ENCODE measurements at regions not wholly inside any gene's neighbourhood (a gene's known extent, or its start where the extent isn't known, plus 50 kb on each side); places are given as distances from the start of the nearest gene placed in this dataset.

- Histone ChIP-seq H3K36me3 (replicated peaks) (no peaks in the 10 kb centered on the region), H3K27me3 (ENCODE audit: low read depth) (no peaks in the 10 kb centered on the region), H3K4me1 (peaks cover 4% of the 10 kb centered on the region; the same call in 1 of the 2 replicates), H3K9me3 (no peaks in the 10 kb centered on the region; the same call in 1 of the 2 replicates), H3K4me3 (no peak overlapping the region)
- in situ Hi-C loops (cut with MboI; ENCODE audit: low sequenced_read_pairs): no loop called here
- DNase-seq (ENCODE audit: low spot score in 2 of 2): no peak
These were observed 339.1 kb downstream of the TSN start for GRCh38 chr2:122094557-122094956.

- Histone ChIP-seq H3K4me1 (peaks cover 4% of the 10 kb centered on the region; the same call in 1 of the 2 replicates), H3K36me3 (replicated peaks) (no peaks in the 10 kb centered on the region), H3K4me3 (no peak overlapping the region), H3K27me3 (ENCODE audit: low read depth) (no peaks in the 10 kb centered on the region), H3K9me3 (no peaks in the 10 kb centered on the region)
- no peak for DNase-seq (ENCODE audit: low spot score in 2 of 2)
- in situ Hi-C loops (cut with MboI; ENCODE audit: low sequenced_read_pairs): no loop called here
These were observed 341.3 kb downstream of the TSN start for GRCh38 chr2:122096761-122097160.

- no peak for DNase-seq (ENCODE audit: low spot score in 2 of 2)
These were observed 342.9 kb downstream of the TSN start for GRCh38 chr2:122098306-122098705.

GRCh38 chr2:122100346-122100745, 344.9 kb downstream of the TSN start:
- no peaks in the 10 kb centered on the region for H3K27me3 ChIP-seq (ENCODE audit: low read depth)
- no peak overlapping the region for H3K4me3 ChIP-seq
- in situ Hi-C loops (cut with MboI; ENCODE audit: low sequenced_read_pairs): no loop called here
- no peaks in the 10 kb centered on the region for H3K36me3 ChIP-seq (replicated peaks)
- DNase-seq (ENCODE audit: low spot score in 2 of 2): no peak
- peaks cover 2% of the 10 kb centered on the region; the same call in 1 of the 2 replicates for H3K9me3 ChIP-seq
- H3K4me1 ChIP-seq: peaks cover 7% of the 10 kb centered on the region

More at GRCh38 chr2:122098306-122098705, 342.9 kb downstream of the TSN start:
- Histone ChIP-seq H3K4me1 (peaks cover 2% of the 10 kb centered on the region; the same call in 1 of the 2 replicates), H3K36me3 (replicated peaks) (no peaks in the 10 kb centered on the region), H3K4me3 (no peak overlapping the region), H3K9me3 (no peaks in the 10 kb centered on the region), H3K27me3 (ENCODE audit: low read depth) (no peaks in the 10 kb centered on the region)
- in situ Hi-C loops (cut with MboI; ENCODE audit: low sequenced_read_pairs): no loop called here

- Histone ChIP-seq H3K9me3 (peaks cover 2% of the 10 kb centered on the region; the same call in 1 of the 2 replicates), H3K4me1 (peaks cover 10% of the 10 kb centered on the region), H3K36me3 (replicated peaks) (no peaks in the 10 kb centered on the region), H3K27me3 (ENCODE audit: low read depth) (no peaks in the 10 kb centered on the region), H3K4me3 (no peak overlapping the region)
- DNase-seq (ENCODE audit: low spot score in 2 of 2): no peak
- in situ Hi-C loops (cut with MboI; ENCODE audit: low sequenced_read_pairs): no loop called here
These were observed 345.3 kb downstream of the TSN start for GRCh38 chr2:122100756-122101155.

GRCh38 chr2:122101319-122101718, 345.9 kb downstream of the TSN start:
- Histone ChIP-seq H3K27me3 (ENCODE audit: low read depth) (no peaks in the 10 kb centered on the region), H3K4me1 (peaks cover 16% of the 10 kb centered on the region), H3K4me3 (no peak overlapping the region), H3K36me3 (replicated peaks) (no peaks in the 10 kb centered on the region), H3K9me3 (peaks cover 2% of the 10 kb centered on the region; the same call in 1 of the 2 replicates)
- DNase-seq (ENCODE audit: low spot score in 2 of 2): no peak
- in situ Hi-C loops (cut with MboI; ENCODE audit: low sequenced_read_pairs): no loop called here

- H3K4me1 ChIP-seq: peaks cover 24% of the 10 kb centered on the region
- in situ Hi-C loops (cut with MboI; ENCODE audit: low sequenced_read_pairs): no loop called here
- H3K4me3 ChIP-seq: no peak overlapping the region
- H3K9me3 ChIP-seq: peaks cover 2% of the 10 kb centered on the region; the same call in 1 of the 2 replicates
- peak; percentile 80 to 97 for DNase-seq (ENCODE audit: low spot score in 2 of 2)
- H3K27me3 ChIP-seq (ENCODE audit: low read depth): no peaks in the 10 kb centered on the region
- no peaks in the 10 kb centered on the region for H3K36me3 ChIP-seq (replicated peaks)
These were observed 349.9 kb downstream of the TSN start for GRCh38 chr2:122105171-122105876.

GRCh38 chr2:122105877-122106206, 350.4 kb downstream of the TSN start:
- no peaks in the 10 kb centered on the region for H3K36me3 ChIP-seq (replicated peaks)
- H3K4me3 ChIP-seq: peak overlapping the region; percentile 3
- H3K27me3 ChIP-seq (ENCODE audit: low read depth): no peaks in the 10 kb centered on the region
- peaks cover 24% of the 10 kb centered on the region for H3K4me1 ChIP-seq
- peak; percentile 61 to 73 for DNase-seq (ENCODE audit: low spot score in 2 of 2)
- in situ Hi-C loops (cut with MboI; ENCODE audit: low sequenced_read_pairs): no loop called here
- peaks cover 2% of the 10 kb centered on the region; the same call in 1 of the 2 replicates for H3K9me3 ChIP-seq

- Histone ChIP-seq H3K36me3 (replicated peaks) (no peaks in the 10 kb centered on the region), H3K4me1 (peaks cover 24% of the 10 kb centered on the region), H3K4me3 (no peak overlapping the region), H3K9me3 (peaks cover 2% of the 10 kb centered on the region; the same call in 1 of the 2 replicates), H3K27me3 (ENCODE audit: low read depth) (no peaks in the 10 kb centered on the region)
- DNase-seq (ENCODE audit: low spot score in 2 of 2): no peak
- in situ Hi-C loops (cut with MboI; ENCODE audit: low sequenced_read_pairs): no loop called here
These were observed 352.7 kb downstream of the TSN start for GRCh38 chr2:122108186-122108585.

- Histone ChIP-seq H3K36me3 (replicated peaks) (no peaks in the 10 kb centered on the region), H3K9me3 (no peaks in the 10 kb centered on the region), H3K4me1 (peaks cover 9% of the 10 kb centered on the region), H3K27me3 (ENCODE audit: low read depth) (no peaks in the 10 kb centered on the region), H3K4me3 (no peak overlapping the region)
- DNase-seq (ENCODE audit: low spot score in 2 of 2): no peak
- in situ Hi-C loops (cut with MboI; ENCODE audit: low sequenced_read_pairs): no loop called here
These were observed 357.0 kb downstream of the TSN start for GRCh38 chr2:122112216-122113005.

GRCh38 chr2:122114421-122114820, 359.0 kb downstream of the TSN start:
- H3K27me3 ChIP-seq (ENCODE audit: low read depth): no peaks in the 10 kb centered on the region
- in situ Hi-C loops (cut with MboI; ENCODE audit: low sequenced_read_pairs): no loop called here
- H3K4me1 ChIP-seq: peaks cover 9% of the 10 kb centered on the region
- H3K36me3 ChIP-seq (replicated peaks): no peaks in the 10 kb centered on the region
- no peak overlapping the region for H3K4me3 ChIP-seq
- H3K9me3 ChIP-seq: no peaks in the 10 kb centered on the region
- no peak for DNase-seq (ENCODE audit: low spot score in 2 of 2)

- Histone ChIP-seq H3K9me3 (no peaks in the 10 kb centered on the region), H3K27me3 (ENCODE audit: low read depth) (no peaks in the 10 kb centered on the region), H3K4me3 (no peak overlapping the region), H3K4me1 (peaks cover 9% of the 10 kb centered on the region), H3K36me3 (replicated peaks) (no peaks in the 10 kb centered on the region)
- no peak for DNase-seq (ENCODE audit: low spot score in 2 of 2)
- in situ Hi-C loops (cut with MboI; ENCODE audit: low sequenced_read_pairs): no loop called here
These were observed 361.9 kb downstream of the TSN start for GRCh38 chr2:122117371-122117770.

- Histone ChIP-seq H3K4me3 (no peak overlapping the region), H3K36me3 (replicated peaks) (no peaks in the 10 kb centered on the region), H3K4me1 (no peaks in the 10 kb centered on the region), H3K27me3 (ENCODE audit: low read depth) (no peaks in the 10 kb centered on the region), H3K9me3 (no peaks in the 10 kb centered on the region)
- no peak for DNase-seq (ENCODE audit: low spot score in 2 of 2)
- in situ Hi-C loops (cut with MboI; ENCODE audit: low sequenced_read_pairs): no loop called here
These were observed 373.9 kb downstream of the TSN start for GRCh38 chr2:122129399-122129798.

GRCh38 chr2:122132147-122132691, 376.8 kb downstream of the TSN start:
- Histone ChIP-seq H3K9me3 (no peaks in the 10 kb centered on the region), H3K36me3 (replicated peaks) (no peaks in the 10 kb centered on the region), H3K4me3 (no peak overlapping the region), H3K4me1 (no peaks in the 10 kb centered on the region), H3K27me3 (ENCODE audit: low read depth) (no peaks in the 10 kb centered on the region)
- in situ Hi-C loops (cut with MboI; ENCODE audit: low sequenced_read_pairs): no loop called here
- DNase-seq (ENCODE audit: low spot score in 2 of 2): no peak

Measured in HAP-1 (cell line).